ENCODE measurements at regions not wholly inside any gene's neighbourhood (a gene's known extent, or its start where the extent isn't known, plus 50 kb on each side); places are given as distances from the start of the nearest gene placed in this dataset.

DNA sequence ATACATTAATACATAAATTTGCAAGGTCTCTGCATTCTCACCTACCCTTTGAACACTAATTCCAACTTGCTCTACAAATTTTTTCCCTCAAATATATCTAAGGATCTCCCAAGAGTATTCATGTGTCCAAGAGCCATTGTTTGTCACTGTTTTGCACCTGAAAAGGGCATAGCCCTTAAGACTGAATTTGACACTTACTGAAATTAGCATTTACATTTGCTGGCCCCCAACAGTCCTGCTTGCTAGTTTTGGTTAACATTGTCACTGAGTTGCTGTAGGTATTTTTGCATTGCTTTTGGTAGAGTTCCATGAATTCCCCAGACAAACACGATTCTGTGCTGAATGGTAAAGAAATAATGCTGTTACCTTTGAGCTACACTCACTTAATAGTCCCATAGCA, 57.3 kb downstream of the KCNA4 start:
- no peak for DNase-seq (ENCODE audit: low spot score)

DNA sequence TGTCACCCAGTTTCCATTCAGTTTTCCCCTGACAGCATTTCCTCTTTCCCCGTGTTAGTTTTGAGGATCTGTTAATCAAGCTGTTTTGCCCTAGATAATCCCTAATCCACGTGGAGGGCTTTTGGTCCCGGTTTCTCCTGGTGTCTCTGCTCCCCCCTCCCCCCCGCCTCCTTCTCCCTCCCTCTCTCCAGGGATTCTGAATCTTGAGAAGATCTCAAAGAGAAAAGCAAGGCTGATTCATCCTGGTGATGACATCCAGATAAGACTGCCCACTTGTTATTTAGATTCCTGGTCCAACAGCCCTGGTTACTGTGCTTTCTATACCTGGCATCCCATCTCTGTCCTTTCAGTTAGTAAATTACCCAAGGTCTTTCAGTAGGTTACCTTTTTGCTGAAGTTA, 59.4 kb downstream of the KCNA4 start:
- no peak for DNase-seq (ENCODE audit: low spot score)

DNA sequence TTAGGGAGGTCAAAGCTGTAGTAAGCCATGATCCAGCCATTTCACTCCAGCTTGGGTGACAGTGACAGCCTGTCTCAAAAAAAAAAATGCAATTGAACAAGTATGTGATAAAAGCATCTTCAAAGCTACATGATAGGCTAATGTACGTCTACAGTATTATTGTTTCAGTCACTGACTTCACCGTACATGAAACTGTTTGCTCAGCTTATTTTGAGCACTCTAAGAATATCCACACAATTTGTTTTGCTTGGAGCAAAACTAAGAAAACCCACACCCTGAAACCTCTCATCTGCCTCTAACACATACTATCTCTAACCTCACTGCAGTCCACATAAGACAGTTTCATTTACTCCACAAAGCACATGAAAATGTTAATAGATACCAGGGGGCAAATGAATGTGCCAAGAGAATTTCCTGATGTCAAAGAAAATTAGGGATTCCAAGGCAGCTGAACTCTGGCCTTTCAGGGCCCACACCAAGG, 60.7 kb downstream of the KCNA4 start:
- DNase-seq (ENCODE audit: low spot score), result no peak

DNA sequence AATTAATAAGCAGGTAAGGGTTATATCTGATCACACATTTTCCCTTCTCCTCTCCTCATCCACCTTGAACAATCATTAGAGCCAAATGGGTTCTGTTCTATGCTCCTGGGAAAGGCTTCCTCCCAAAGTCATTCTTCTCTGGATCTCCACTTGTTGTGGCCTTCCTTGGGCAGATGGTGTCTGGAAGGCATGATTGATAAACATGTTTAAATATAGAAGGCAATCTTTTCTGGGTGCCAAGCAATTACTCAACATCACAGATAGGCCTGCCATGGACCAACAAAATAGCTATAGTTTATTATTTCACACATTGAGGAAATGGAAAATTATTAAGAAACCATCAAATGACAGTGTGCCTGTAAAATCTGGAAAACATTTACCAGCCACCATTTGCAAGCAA, 73.5 kb downstream of the KCNA4 start:
- no peak for DNase-seq (ENCODE audit: low spot score)

DNA sequence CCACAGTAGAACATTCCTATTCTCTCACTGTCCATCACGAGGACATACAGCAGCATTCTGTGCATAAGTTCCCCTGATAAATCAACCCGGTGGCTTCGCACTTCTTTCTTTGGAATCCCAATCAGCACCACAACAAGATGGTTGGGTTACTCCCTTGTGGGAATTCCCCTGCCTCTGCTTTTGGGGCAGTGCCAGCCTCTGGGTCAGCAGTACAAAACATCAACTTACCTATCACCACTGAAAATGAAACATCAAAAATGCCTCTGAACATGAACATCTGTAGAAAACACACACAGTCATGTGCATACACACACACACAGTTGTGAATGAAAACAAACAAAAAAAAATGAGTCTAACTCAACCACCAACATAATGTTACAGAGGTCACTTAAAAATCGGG, 79.3 kb downstream of the KCNA4 start:
- DNase-seq (ENCODE audit: low spot score), result no peak

DNA sequence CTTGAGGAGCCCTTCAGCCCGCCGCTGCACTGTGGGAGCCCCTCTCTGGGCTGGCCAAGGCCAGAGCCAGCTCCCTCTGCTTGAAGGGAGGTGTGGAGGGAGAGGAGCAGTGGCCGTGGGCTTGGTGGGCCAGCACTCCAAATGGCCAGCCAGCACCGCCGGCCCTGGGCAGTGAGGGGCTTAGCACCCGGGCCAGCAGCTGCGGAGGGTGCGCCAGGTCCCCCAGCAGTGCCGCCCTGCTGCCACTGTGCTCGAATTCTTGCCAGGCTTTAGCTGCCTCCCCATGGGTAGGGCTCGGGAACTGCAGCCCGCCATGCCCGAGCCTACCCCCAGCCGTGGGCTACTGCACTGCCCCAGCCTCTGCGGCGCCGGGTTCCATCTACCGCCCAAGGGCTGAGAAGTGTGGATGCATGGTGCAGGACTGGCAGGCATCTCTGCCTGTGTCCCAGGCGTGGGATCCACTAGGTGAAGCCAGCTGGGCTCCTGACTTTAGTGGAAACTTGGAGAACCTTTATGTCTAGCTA, 82.7 kb downstream of the KCNA4 start:
- DNase-seq (ENCODE audit: low spot score), result no peak

DNA sequence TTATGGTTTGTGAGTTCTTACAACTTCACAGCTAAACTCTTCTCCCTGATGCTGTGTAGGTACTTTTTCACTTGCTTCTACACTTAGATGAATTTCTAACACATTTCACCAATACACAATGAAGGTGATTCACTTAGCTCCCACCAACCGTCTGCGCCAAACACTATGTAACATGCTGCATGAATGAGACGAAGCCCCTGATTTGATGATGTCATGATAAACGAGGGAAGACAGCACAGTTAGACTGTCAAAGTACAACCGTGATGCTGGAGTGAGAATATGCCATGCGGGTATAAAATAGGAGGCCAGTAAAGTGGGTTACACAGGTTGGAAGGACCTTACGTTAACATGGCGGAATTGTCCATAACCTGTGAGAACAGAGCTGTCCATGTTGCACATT, 100.8 kb downstream of the KCNA4 start:
- no peak for DNase-seq (ENCODE audit: low spot score)

DNA sequence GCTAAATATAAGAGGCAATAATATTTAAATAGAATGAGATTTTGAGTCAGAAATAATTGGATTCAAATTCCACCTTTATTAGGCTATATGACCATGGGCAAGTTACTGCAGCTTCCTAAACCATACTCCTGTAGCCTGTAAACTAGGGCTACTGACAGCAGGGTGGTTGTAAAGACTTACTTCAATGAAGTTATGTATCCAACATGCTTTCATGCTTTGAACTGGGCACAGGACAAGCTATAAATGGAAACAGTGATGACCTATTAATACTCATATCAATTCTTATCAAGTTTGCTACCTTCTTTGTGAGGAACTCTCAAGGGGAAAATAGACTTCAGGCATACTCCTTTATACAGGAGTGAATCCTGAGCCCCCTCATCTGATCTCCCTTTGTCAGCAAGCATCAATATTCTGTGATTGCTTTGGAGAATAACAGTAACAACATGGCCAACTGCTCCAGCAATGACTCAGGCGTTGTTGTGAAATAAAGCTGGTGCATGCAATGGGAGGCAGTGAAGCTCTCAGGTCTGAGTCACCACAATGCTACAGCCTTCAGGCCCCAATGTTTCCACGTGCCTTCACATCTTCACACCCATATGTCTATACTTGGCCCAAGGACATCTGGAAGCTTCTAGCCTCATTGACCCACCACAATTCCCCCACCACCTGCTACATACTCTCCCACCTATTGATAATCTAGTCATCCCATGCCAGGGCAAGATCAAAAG, 102.5 kb downstream of the KCNA4 start:
- DNase-seq (ENCODE audit: low spot score), result peak; percentile 13

DNA sequence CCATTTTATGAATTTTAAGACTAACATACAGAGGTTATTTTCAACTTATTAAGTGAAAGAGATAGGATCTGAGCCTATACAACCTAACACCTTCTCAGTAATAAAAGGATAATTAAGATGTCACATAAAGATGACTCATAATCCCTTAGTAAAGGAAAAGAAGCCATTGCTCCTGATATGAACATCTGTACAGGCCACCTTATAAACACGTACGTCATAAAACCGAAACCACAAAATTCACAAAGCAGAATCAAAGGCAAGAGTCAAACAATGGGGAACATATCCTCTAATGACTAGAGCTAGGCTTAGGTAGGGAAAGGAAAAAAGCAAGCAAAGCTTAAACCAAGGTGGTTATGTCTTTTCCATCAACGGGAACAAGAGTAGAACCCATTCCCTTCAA, 103.5 kb downstream of the KCNA4 start:
- peak; percentile 82 for DNase-seq (ENCODE audit: low spot score)

DNA sequence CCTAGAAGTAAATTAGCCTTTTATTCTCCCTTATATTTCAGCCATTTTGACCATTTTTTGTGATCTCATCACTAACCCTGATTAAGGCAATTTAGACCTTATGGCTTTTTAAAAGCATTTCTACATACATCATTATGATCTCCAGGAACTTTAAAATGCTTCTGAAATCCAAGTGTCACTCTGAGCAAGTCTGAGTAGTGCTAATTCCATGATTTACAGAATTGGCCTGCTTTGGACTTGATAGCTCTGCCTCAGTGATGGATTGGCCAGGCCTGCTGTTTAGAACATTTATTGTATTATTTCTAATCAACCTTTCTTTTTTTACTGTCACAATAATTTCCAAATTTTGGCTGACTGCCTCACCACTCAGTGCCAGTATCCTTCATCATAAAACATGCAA, 116.4 kb downstream of the KCNA4 start:
- no peak for DNase-seq (ENCODE audit: low spot score)

DNA sequence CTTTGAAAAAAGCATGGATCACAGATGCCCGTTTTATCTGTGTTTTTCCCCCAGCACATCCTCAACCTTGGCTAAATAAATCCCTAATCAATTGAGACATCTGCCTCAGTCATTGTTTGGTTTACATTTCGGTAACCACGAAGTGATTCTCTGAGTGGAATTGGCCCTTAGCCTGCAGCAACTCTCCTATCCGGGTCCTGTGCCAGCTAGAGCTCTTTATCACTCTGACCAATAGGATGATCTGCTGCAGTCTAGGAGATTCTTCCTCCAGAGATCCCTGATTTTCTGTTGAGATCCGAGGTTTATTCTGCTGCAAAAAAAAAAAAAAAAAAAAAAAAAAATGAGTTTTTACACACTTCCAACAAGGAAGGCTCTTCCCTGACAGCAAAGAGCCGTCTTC, 137.3 kb downstream of the KCNA4 start:
- no peak for DNase-seq (ENCODE audit: low spot score)

DNA sequence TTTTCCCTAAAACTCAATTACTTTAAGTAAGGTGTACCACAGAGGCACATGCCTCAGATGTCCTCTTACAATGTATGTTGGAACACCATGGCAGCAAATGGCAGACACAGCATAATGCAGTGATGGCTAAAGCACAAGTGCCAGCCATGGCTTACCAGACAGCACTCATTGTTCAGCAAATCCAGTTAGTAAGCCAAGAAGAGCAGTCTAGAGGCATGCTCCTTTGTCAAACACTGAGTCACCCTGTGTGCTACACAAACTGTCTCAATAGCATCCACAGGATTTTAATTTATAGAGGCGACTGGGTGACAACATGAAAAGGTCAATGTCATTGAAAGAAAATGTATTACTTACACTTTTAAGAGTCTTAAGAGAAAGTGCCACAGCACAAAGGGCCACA, 140.6 kb downstream of the KCNA4 start:
- DNase-seq (ENCODE audit: low spot score), result no peak

DNA sequence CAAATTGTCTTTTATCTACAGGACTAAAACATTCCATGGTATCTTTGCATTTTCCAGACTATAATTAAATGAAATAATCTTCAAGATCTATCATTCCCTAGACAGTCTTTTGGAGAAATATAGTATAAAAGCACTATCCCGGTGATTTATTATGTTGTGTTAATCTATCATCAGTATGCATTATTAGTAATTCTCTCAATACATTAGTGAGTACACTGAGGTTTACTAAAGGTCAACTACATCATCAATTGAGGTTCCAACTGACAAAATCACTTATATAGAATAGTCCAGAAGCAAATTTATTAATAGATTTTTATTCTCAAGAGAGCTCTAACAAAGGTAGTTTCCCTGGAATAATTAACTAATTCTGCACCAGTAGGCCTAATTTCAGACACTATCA, 169.6 kb downstream of the KCNA4 start:
- DNase-seq (ENCODE audit: low spot score), result no peak

DNA sequence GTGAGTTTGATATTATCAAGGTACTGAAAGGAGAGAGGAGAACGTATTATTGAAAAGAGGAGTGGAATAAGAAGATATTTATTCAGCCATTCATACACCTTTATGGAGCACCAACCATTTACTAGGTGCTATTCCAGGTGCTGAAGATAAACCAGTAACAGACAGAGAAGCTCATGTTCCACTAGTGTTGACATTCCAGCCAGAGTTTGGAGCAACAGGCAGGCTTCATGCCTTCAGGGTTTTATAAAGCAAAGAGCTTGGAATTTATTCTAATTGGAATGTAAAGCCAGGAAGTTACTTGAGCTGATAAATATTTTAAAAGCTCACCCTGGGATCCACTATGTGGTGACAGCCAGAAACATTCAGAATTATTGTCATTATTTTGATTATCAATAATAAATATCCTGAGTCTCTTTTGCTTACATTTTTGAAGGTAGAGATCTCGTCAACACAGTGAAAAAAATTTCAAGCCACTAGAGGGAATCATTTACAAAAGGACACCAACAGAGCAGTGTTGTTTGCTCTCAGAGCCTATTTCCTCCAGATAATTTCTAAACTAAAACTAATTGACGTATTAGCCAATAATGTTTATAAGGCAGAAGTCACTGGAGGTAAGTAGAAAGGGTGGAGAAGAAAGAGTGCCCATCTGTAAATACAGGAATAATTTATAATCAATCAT, 172.0 kb downstream of the KCNA4 start:
- no peak for DNase-seq (ENCODE audit: low spot score)

DNA sequence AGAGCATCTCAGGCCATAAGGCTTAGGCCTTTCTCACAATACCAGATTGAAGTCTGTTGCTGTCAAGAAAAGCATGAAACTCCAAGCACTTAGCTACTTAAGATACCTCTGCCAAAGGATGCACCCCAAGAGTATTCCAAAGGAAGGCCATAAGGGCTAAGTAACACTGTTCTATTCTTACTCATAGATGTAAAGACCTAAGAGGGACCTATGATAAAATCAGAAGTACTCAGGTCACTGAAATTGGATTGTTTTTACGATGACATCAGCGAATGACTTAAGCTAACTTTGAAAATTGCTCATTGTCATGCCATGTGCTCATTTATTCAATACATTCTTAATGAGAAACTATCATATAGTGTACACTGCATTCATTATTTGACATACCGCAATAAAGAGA, 172.8 kb downstream of the KCNA4 start:
- no peak for DNase-seq (ENCODE audit: low spot score)

DNA sequence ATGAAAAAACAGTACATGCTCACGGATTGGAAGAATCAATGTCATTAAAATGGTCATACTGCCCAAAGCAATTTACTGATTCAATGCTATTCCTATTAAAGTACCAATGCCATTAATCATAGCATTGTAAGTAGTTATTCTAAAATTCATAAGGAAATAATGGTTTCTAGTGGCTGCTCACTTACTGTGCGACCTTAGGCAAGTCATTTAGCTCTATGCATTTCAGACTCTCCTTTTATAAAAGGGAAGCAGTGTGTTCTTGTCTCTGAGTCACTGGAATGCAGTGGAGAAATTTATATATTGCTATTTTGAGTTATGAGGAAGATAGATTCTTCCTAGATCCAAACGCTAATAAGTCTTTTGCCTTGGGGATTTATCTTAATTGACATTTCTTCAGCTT, 174.8 kb downstream of the KCNA4 start:
- DNase-seq (ENCODE audit: low spot score), result no peak

DNA sequence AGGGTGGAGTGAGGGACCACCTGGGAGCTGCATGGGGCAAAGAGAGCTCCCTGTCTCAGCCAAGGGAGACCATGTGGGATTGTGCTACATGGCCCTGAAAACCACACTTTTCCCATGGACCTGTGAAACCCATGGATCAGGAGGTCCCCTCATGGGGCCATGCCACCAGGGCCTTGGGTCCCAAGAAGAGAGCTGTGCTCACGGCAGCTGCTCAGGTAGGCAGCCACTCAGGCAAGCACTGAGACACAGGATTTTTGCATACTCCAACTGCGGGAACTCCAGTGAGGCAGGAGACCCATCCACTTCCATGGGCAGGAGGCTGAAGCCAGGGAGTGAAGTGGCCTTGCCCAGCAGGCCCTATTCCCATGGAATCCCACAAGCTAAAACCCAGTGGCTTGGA, 190.0 kb downstream of the KCNA4 start:
- no peak for DNase-seq (ENCODE audit: low spot score)

DNA sequence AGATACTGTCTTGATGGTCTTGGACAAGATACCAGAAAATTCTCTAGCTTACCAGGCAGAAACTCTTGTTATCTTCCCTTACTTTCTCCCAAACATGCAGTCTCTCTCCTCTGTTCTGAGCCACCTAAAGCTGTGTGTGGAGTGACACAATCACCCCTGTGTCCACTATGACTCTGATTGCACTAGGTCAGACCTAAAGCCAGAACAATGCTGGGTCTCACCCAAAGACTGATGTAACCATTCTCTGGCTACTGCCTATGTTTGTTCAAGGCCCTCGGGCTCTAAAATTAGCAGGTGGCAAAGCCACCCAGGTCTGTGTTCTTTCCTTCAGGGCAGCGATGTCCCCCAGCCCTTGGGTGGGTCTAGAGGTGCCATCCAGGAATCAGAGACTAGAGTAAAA, 200.5 kb downstream of the KCNA4 start:
- no peak for DNase-seq (ENCODE audit: low spot score)

DNA sequence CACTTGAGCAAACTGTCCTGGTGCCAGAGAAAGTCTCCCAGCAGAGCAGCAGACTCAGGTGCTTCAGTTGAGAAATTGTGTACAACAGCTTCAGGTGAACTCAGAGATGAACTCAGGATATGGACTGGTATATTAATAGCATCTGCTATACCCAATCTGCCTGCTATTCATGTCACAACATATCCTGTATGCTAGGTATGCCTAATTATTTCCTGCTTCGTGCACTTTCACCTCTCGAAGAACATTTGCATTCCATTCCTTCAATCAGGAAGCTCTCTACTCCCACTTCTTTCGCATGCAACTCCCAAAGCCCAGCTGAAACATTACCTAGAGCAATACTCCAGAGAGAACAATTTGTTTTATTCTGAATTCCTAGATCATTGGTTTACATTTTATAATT, 207.7 kb downstream of the KCNA4 start:
- peak; percentile 6 for DNase-seq (ENCODE audit: low spot score)

DNA sequence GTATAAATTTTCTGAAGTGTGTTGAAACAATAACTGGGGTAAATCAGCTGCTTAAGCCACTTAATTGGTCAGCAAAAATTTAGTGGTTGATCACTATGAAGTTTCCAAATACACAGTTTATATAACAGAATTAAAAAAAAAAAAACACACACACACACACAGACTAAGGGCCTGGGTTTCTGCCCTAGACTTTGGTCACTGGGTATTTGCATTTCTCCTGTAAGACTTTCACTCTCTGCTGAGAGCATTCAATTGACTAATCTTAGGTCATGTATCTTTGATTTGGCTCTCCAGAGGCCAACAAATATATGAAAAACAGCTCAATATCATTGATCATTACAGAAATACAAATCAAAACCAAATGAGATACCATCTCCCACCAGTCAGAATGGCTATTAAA, 214.3 kb downstream of the KCNA4 start:
- DNase-seq (ENCODE audit: low spot score), result no peak

DNA sequence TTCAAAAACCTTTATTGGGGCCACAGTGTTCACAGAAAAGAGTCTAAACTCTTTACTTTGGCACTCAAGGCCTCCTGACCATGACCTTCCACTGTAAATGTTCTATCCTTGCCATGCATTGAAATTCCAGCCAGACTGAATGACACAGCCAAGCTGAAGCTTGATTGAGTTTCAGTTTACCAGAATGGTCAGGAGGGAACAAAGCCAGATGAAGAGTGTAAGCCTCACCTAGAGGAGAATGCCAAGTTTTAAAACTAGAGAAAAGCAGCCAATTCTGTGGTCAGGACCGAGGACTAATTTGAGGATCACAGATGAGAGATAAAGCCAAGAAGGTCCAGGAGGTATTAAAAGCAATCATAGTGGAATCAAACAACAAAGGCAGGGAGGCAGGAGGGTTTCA, 215.3 kb downstream of the KCNA4 start:
- no peak for DNase-seq (ENCODE audit: low spot score)

DNA sequence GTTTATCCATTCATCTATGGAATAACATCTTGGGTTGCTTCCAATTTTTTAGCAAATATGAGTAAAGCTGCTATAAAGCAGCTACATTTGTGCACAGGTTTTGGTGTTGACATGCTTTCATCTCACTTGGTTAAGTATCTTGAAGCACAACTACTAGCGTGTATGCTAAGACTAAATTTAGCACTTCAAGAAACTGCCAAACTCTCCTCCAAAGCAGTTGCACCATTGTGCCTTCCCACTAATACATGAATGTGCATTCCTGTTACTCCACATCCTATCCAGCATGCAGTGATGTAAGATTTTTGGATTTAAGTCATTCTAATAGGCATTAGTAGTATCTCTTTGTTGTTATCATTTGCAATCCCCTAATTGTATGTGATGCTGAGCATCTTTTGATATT, 230.7 kb downstream of the KCNA4 start:
- no peak for DNase-seq (ENCODE audit: low spot score)

DNA sequence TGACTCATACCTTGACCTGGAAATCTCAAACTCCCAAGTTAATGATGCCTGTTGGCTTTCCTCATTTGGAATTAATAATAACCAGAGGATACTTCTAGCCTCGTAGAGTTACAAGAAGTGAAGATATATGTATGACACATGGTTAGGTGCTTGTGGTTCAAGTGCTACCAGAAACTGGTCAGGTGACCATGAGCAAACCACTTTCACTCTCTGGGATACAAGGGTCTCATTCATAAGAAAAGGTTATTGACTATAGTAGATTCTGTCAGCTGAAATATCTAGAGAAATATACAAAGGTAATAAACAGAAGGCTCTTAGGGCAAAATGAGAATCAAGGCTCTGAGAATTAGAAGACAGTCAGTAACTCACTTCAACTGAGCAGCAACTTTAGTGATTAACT, 233.3 kb downstream of the KCNA4 start:
- no peak for DNase-seq (ENCODE audit: low spot score)

DNA sequence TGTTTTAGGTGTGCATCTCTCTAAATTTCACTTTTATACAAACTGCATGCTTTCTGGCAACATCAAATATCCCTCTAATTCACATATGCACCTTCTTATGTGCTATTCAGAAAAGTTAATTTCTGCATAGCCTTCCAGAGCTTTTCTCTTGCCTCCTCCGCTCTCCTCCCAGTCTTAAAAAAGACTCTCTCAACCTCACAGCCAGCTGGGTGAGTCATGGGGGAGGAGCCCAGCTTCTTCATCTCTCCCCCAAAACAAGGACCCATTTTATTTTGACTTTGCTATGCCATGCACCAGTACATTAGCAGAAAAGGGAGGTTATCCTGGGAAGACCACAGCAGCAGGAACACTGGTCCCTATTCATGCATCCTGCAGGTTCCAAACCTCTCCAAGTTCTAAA, 234.4 kb downstream of the KCNA4 start:
- DNase-seq (ENCODE audit: low spot score), result no peak

All from SW480 (cell line).